DND-41 (cell line): ENCODE measurements at regions not wholly inside any gene's neighbourhood (a gene's known extent, or its start where the extent isn't known, plus 50 kb on each side); places are given as distances from the start of the nearest gene placed in this dataset.

Source experiments
- ATAC-seq: fragments of 200-7000 bp; cut with Tn5 transposase; 3 replicates; pipeline ENCODE4 v1.9.1; 2021; ENCODE audit warnings: low read depth; ENCODE audit not compliant: insufficient read depth
- DNase-seq: peaks from one replicate; pipeline ENCODE4 v3.0.0-alpha.2; 2020
- H2AFZ ChIP-seq: 2 replicates; pipeline ENCODE4 v1.6.0; 2012; ENCODE audit warnings: low read depth, low read length
- H3K27ac ChIP-seq: 2 replicates; pipeline ENCODE4 v1.5.1; 2012; ENCODE audit warnings: low read length, inconsistent platforms
- H3K27me3 ChIP-seq: fragments of 200-600 bp; sonication (generic); 2 replicates; pipeline ENCODE4 v1.6.0; 2012; ENCODE audit warnings: low read length, mild to moderate bottlenecking, inconsistent platforms; ENCODE audit not compliant: insufficient read depth, poor library complexity
- H3K36me3 ChIP-seq: 2 replicates; pipeline ENCODE4 v1.5.1; 2012; ENCODE audit warnings: low read length, inconsistent platforms; ENCODE audit not compliant: insufficient read depth
- H3K4me1 ChIP-seq: 2 replicates; pipeline ENCODE4 v1.5.1; 2012; ENCODE audit warnings: mild to moderate bottlenecking, low read length; ENCODE audit not compliant: insufficient read depth
- H3K4me2 ChIP-seq: 2 replicates; pipeline ENCODE4 v1.6.0; 2012; ENCODE audit warnings: mild to moderate bottlenecking, moderate library complexity, low read length, inconsistent platforms; ENCODE audit not compliant: insufficient read depth
- H3K4me3 ChIP-seq, 2 experiments: fragments of 200-600 bp in 1 of 2; shearing (Covaris generic) in 1 of 2; 2 replicates each; pipeline ENCODE4 v1.5.1; 2012 to 2016; ENCODE audit warnings: inconsistent platforms in 2 of 2, low read length in 2 of 2, mild to moderate bottlenecking in 2 of 2, low read depth in 1 of 2, moderate library complexity in 1 of 2
- H3K79me2 ChIP-seq: 2 replicates; pipeline ENCODE4 v1.6.0; 2012; ENCODE audit warnings: low read length, inconsistent platforms; ENCODE audit not compliant: insufficient read depth
- H3K9ac ChIP-seq: 2 replicates; pipeline ENCODE4 v1.6.0; 2012; ENCODE audit warnings: low read depth, mild to moderate bottlenecking, inconsistent platforms, low read length, moderate library complexity
- H3K9me3 ChIP-seq: 2 replicates; pipeline ENCODE4 v1.5.1; 2012; ENCODE audit warnings: low read length, moderate library complexity, mild to moderate bottlenecking, inconsistent platforms; ENCODE audit not compliant: insufficient read depth, severe bottlenecking
- H4K20me1 ChIP-seq: 2 replicates; pipeline ENCODE4 v1.6.0; 2012; ENCODE audit warnings: low read length; ENCODE audit not compliant: insufficient read depth
- EZH2 ChIP-seq: IDR thresholded peaks from 3 replicates; pipeline ENCODE4 v1.6.1; 2012; ENCODE audit warnings: borderline replicate concordance, low read depth, mild to moderate bottlenecking, moderate library complexity, low read length, inconsistent platforms; ENCODE audit not compliant: severe bottlenecking
- TF ChIP-seq, protein P1 (sequence below): IDR thresholded peaks from 2 replicates; pipeline ENCODE4 v1.5.1; 2012; ENCODE audit warnings: borderline replicate concordance, low read length, moderate library complexity, mild to moderate bottlenecking; ENCODE audit not compliant: poor library complexity, severe bottlenecking; ENCODE audit errors: extremely low read depth

DNA sequence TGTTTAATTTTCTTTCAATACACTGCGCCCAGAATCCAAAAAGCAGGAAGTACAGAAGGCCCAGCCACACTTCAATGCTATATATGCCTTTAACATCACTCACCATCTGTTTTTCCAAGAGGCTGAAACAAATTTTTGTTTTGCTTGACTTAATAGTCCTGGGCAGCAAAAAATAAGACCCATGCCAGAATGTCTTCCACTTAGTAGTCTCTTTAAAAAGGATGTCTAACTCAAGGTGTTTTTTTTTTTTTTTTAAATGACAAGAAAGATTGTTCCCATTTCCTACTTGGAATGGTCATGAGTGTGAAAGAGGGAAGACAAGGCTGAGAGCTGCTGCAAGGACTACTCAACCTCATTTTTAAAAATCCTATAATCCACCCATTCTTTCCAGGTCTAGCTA is 590.3 kb upstream of the SGO1 start:
- H4K20me1 ChIP-seq, result no peaks in the 10 kb centered on the region
- ATAC-seq (no peak), DNase-seq (no peak)
- no peak overlapping the region for H3K4me2 ChIP-seq
- no peak overlapping the region for H3K4me3 ChIP-seq
- no peak for TF ChIP-seq EZH2
- TF ChIP-seq, protein P1, sequence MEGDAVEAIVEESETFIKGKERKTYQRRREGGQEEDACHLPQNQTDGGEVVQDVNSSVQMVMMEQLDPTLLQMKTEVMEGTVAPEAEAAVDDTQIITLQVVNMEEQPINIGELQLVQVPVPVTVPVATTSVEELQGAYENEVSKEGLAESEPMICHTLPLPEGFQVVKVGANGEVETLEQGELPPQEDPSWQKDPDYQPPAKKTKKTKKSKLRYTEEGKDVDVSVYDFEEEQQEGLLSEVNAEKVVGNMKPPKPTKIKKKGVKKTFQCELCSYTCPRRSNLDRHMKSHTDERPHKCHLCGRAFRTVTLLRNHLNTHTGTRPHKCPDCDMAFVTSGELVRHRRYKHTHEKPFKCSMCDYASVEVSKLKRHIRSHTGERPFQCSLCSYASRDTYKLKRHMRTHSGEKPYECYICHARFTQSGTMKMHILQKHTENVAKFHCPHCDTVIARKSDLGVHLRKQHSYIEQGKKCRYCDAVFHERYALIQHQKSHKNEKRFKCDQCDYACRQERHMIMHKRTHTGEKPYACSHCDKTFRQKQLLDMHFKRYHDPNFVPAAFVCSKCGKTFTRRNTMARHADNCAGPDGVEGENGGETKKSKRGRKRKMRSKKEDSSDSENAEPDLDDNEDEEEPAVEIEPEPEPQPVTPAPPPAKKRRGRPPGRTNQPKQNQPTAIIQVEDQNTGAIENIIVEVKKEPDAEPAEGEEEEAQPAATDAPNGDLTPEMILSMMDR, result no peak
- peaks cover 3% of the 10 kb centered on the region for H3K9me3 ChIP-seq
- H3K79me2 ChIP-seq, result no peaks in the 10 kb centered on the region
- H3K4me1 ChIP-seq, result no peaks in the 10 kb centered on the region
- no peak overlapping the region for H3K27ac ChIP-seq
- no peak overlapping the region for H3K9ac ChIP-seq
- no peaks in the 10 kb centered on the region for H3K36me3 ChIP-seq
- H2AFZ ChIP-seq, result no peak overlapping the region
- no peaks in the 10 kb centered on the region for H3K27me3 ChIP-seq

DNA sequence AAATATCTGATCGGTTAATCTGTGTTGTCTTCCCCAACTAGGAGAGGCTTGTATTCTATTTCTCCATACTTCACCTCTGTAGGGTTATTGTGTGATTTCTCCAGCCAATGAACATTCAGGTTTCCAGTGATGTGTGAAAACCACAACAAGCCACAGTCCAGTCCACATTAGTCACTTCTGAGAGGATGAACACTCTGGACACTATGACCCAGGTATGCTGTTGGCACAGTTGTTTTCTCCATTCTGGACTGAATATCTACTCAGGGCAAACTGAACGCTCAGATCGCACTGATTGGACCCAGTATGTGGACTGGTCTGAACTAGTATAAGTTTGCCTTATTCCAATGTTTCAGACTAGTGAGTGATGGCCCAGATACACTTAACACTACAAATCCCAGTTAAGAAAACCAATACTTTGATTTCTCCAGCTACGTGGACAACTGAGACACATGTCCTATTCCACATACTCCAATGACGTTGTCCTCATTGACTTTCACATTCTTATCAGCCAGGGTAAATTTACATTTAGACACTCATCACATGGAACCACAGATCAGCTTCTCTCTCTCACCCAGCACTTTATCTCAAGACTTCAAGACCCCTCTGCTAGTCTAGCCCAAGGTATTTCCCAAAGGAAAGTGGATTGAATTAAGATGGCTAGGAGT is 587.4 kb upstream of the SGO1 start:
- H3K79me2 ChIP-seq, result no peaks in the 10 kb centered on the region
- H3K9me3 ChIP-seq, result no peaks in the 10 kb centered on the region
- H3K4me1 ChIP-seq, result no peaks in the 10 kb centered on the region
- H3K4me3 ChIP-seq, result no peak overlapping the region
- no peaks in the 10 kb centered on the region for H4K20me1 ChIP-seq
- H3K4me2 ChIP-seq, result no peak overlapping the region
- TF ChIP-seq EZH2, result no peak
- TF ChIP-seq, protein P1, result no peak
- no peaks in the 10 kb centered on the region for H3K27me3 ChIP-seq
- DNase-seq, result no peak
- no peak overlapping the region for H3K27ac ChIP-seq
- H2AFZ ChIP-seq, result no peak overlapping the region
- no peak overlapping the region for H3K9ac ChIP-seq
- H3K36me3 ChIP-seq, result no peaks in the 10 kb centered on the region
- ATAC-seq, result no peak

DNA sequence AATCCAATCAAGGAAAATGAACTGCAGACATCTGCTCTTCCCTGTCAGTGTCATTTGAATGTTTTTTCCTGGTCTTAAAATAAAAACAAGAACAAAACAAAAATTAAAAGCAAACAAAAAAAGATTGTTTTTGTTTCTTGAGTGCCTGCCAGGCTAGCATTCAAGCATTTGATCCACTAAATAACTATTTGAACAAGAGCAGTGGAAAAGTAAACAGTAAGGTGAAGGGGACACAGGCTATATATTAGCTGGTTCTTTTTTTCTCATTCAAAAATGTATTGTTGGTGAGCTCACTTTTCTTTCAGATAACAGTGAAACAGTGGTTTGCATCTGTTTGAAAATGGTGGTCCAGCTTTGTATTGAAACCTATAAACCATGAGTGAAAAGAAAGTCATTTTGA is 586.9 kb upstream of the SGO1 start:
- H3K79me2 ChIP-seq, result no peaks in the 10 kb centered on the region
- H3K4me3 ChIP-seq, result no peak overlapping the region
- H3K9me3 ChIP-seq, result no peaks in the 10 kb centered on the region
- H3K4me2 ChIP-seq, result no peak overlapping the region
- H3K9ac ChIP-seq, result no peak overlapping the region
- H3K27me3 ChIP-seq, result no peaks in the 10 kb centered on the region
- H3K36me3 ChIP-seq, result no peaks in the 10 kb centered on the region
- H4K20me1 ChIP-seq, result no peaks in the 10 kb centered on the region
- TF ChIP-seq, protein P1, result no peak
- TF ChIP-seq EZH2, result no peak
- H3K27ac ChIP-seq, result no peak overlapping the region
- no peak for DNase-seq
- no peaks in the 10 kb centered on the region for H3K4me1 ChIP-seq
- H2AFZ ChIP-seq, result no peak overlapping the region
- ATAC-seq, result no peak
